ENCODE measurements at regions not wholly inside any gene's neighbourhood (a gene's known extent, or its start where the extent isn't known, plus 50 kb on each side); places are given as distances from the start of the nearest gene placed in this dataset.

DNA sequence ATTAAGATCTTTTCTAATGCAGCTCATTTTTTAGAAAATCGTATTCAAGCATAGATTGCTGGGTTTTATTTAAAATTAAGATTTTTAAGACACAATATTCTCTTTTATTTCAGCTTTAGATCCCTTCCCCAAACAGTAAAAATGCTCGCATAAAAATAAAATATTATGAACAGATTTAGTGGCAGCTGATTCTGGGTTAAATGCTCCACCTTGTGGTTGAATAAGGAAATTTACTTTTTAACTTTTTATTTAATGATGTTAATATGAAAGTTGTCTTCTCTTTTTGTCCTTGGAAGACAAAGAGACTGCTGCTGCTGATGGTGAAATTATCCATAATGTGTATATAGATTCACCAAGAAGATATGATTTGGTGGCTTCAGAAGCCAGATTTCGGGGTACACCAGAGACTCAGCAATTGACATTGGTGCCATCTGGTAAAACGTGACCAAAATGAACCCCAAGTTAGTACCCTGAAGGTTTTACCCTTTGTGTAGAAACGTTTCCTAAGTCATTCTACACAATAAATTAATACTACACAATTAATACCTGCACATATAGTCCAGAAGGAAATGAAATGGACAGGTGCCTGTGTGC is 128.0 kb downstream of the ADAMTS1 start:
- Mint-ChIP-seq H3K4me1 (peaks cover 2% of the 10 kb centered on the region), H3K27me3 (peaks cover 28% of the 10 kb centered on the region), H3K27ac (no peak overlapping the region), H3K4me3 (no peak overlapping the region), H3K36me3 (ENCODE audit: low read depth) (no peaks in the 10 kb centered on the region)
- ATAC-seq (no peak), DNase-seq (no peak)
- no peaks in the 10 kb centered on the region for H3K9me3 ChIP-seq (ENCODE audit: control insufficient read depth, low read length, poor library complexity, severe bottlenecking)

DNA sequence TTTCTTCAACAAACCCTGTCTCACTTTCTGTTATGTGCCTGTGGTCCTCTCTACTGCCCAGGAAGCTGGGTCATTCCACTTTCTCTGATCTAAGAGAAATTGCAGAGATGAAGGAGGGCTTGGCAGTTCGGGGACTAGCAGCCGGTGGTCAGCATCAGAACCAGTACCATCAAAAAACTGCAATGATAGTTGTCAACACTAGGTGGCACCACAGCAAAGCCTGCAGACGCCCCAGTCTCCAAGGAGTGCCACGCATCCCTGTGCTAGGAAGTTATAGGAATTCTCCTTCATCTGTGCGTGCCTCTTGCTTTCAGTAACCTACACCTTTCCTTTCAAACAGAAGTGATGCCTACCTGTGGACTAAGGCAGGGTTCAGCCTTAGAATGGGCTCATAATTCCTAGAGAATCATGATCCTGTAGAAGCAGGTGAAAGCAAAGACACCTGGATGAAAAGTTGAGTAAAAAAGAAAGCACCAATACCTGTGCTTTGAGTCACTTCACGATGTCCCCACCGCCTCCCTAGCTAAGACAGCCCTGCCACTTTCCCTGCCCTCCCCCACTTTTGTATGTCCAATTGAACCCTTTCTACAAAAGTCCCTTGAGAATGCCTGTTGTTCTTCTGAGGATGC is 129.2 kb downstream of the ADAMTS1 start:
- H3K4me3 Mint-ChIP-seq: no peak overlapping the region
- H3K27ac Mint-ChIP-seq: no peak overlapping the region
- ATAC-seq (peak; percentile 36), DNase-seq (no peak)
- peaks cover 2% of the 10 kb centered on the region for H3K4me1 Mint-ChIP-seq
- H3K27me3 Mint-ChIP-seq: peaks cover 31% of the 10 kb centered on the region
- H3K9me3 ChIP-seq (ENCODE audit: control insufficient read depth, low read length, poor library complexity, severe bottlenecking): no peaks in the 10 kb centered on the region
- no peaks in the 10 kb centered on the region for H3K36me3 Mint-ChIP-seq (ENCODE audit: low read depth)

DNA sequence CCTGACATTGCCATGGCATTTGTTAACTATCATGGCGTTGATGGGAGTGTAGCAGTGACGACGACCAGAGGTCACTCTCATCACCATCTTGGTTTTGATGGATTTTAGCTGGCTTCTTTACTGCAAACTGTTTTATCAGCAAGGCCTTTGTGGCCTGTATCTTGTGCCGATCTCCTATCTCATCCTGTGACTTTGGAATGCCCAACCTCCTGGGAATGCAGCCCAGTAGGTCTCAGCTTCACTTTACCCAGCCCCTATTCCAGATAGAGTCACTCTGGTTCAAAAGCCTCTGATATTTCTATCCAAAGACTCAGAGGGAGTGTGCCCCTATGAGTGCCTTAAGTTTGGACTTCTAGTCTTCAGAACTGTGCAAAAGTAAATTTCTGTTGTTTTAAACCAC is 130.1 kb downstream of the ADAMTS1 start:
- H3K9me3 ChIP-seq (ENCODE audit: control insufficient read depth, low read length, poor library complexity, severe bottlenecking): no peaks in the 10 kb centered on the region
- Mint-ChIP-seq H3K27ac (no peak overlapping the region), H3K4me1 (no peaks in the 10 kb centered on the region), H3K36me3 (ENCODE audit: low read depth) (no peaks in the 10 kb centered on the region), H3K27me3 (peaks cover 28% of the 10 kb centered on the region), H3K4me3 (no peak overlapping the region)
- DNase-seq (no peak), ATAC-seq (no peak)

DNA sequence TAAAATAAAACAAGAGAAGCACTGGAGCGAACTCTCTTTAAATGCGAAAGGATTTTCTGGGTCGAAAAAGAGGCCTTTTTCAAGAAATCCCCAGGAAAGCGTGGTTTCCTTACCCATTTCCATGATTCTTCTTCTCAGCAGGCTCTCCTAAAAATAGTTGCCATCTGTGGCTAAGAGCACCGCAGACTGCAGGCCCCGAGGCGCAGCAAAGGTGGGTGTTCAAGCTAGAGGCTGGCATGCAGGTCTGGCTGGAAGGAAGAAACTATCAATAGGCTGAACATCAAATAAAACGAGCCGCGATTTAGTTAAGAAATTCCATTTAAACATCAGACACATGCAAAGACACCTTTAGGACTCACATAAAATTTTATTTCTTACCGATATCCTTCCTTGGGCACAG is 135.1 kb downstream of the ADAMTS1 start:
- peaks cover 2% of the 10 kb centered on the region for H3K4me1 Mint-ChIP-seq
- H3K27me3 Mint-ChIP-seq: peaks cover 17% of the 10 kb centered on the region
- DNase-seq: no peak
- H3K27ac Mint-ChIP-seq: no peak overlapping the region
- no peaks in the 10 kb centered on the region for H3K9me3 ChIP-seq (ENCODE audit: control insufficient read depth, low read length, poor library complexity, severe bottlenecking)
- no peak for ATAC-seq
- no peak overlapping the region for H3K4me3 Mint-ChIP-seq
- no peaks in the 10 kb centered on the region for H3K36me3 Mint-ChIP-seq (ENCODE audit: low read depth)

DNA sequence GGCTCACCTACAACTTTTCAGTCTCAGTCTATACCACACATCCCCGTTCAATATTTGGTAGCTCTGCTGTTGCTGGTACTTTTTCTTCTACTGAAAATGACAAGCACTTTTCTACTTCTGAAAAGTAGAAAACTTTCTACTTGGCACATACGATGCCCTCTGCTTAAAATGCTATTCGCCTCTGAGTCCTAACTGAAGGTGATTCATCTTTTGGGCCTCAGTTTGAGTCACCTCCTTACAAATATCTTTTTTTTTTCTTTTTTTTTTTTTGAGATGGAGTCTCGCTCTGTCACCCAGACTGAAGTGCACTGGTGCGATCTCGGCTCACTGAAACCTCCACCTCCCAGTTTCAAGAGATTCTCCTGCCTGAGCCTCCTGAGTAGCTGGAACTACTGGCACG is 136.0 kb upstream of the CYYR1 start:
- no peaks in the 10 kb centered on the region for H3K36me3 Mint-ChIP-seq (ENCODE audit: low read depth)
- ATAC-seq (no peak), DNase-seq (no peak)
- H3K9me3 ChIP-seq (ENCODE audit: control insufficient read depth, low read length, poor library complexity, severe bottlenecking): no peaks in the 10 kb centered on the region
- H3K27me3 Mint-ChIP-seq: peaks cover 8% of the 10 kb centered on the region
- peaks cover 2% of the 10 kb centered on the region for H3K4me1 Mint-ChIP-seq
- no peak overlapping the region for H3K4me3 Mint-ChIP-seq
- no peak overlapping the region for H3K27ac Mint-ChIP-seq

DNA sequence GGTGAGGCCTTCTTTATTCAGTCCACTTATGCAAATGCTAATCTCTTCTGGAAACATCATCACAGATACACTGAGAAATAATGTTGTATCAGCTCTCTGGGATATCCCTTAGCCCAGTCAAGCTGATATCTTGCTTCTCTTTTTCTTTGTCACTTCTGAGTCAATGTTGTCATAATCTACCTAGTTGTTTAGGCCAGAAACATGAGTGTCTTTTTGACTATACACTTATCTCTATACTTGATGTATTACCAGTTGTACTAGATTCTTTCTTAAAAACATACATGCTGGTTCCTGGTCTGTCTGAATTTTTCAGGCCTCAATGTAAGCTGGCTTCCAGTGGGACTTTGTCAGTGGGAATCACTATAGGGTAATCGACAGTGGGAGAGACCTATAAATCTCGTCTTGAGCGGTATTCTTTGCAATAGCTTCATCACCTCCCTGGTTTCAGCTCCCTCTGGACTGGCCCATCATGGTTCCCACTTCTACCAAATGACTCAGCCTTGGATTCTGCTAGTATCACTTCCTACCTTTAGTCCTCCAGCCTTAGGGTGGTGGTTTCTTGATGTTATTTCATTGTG is 135.2 kb upstream of the CYYR1 start:
- peaks cover 2% of the 10 kb centered on the region for H3K4me1 Mint-ChIP-seq
- H3K4me3 Mint-ChIP-seq: no peak overlapping the region
- DNase-seq (no peak), ATAC-seq (no peak)
- no peaks in the 10 kb centered on the region for H3K36me3 Mint-ChIP-seq (ENCODE audit: low read depth)
- no peak overlapping the region for H3K27ac Mint-ChIP-seq
- peaks cover 6% of the 10 kb centered on the region for H3K27me3 Mint-ChIP-seq
- no peaks in the 10 kb centered on the region for H3K9me3 ChIP-seq (ENCODE audit: control insufficient read depth, low read length, poor library complexity, severe bottlenecking)

DNA sequence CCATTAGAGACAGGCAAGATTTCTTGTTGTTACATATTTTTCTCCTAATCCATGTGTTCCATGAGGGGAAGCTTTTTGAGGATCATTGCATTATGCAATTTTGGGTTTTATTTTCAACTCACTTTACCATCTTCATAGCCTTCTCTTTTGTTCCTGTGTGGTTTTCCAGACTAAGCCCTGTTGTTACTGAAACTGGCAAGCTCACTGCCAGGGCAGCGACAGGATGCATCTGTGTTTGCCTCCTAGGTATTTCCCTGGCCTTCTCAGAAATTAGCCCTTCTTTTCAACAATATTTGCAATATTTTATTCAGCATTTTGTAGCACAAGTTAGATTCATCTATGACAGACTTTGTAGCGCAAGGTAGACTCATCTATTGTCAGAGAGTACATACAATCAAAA is 134.2 kb upstream of the CYYR1 start:
- H3K4me1 Mint-ChIP-seq: peaks cover 2% of the 10 kb centered on the region
- H3K27me3 Mint-ChIP-seq: peaks cover 12% of the 10 kb centered on the region
- H3K9me3 ChIP-seq (ENCODE audit: control insufficient read depth, low read length, poor library complexity, severe bottlenecking): peaks cover 2% of the 10 kb centered on the region
- DNase-seq (no peak), ATAC-seq (no peak)
- no peaks in the 10 kb centered on the region for H3K36me3 Mint-ChIP-seq (ENCODE audit: low read depth)
- no peak overlapping the region for H3K27ac Mint-ChIP-seq
- H3K4me3 Mint-ChIP-seq: no peak overlapping the region

DNA sequence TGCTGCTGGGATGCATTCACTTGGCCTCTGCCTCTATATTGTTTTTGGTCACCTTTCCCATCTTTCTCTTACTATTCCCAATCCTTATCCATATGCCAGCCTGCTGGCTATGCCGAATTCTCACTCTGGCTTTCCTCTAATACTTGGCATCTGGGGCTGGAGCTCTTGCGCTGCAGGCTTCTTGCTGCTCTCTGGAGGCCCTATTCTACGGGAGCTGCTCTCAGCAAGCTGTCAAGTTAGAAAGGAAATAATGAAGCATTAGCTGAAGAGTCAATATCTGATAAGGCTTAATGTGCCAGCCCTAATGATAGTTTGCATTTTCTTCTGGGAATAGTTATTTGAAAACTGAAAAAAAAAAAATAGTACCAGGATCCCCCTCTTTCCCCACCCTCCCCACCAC is 125.3 kb upstream of the CYYR1 start:
- Mint-ChIP-seq H3K4me3 (no peak overlapping the region), H3K36me3 (ENCODE audit: low read depth) (peaks cover 2% of the 10 kb centered on the region), H3K27ac (no peak overlapping the region), H3K4me1 (no peaks in the 10 kb centered on the region), H3K27me3 (peaks cover 22% of the 10 kb centered on the region)
- ATAC-seq (no peak), DNase-seq (no peak)
- H3K9me3 ChIP-seq (ENCODE audit: control insufficient read depth, low read length, poor library complexity, severe bottlenecking): peaks cover 2% of the 10 kb centered on the region

DNA sequence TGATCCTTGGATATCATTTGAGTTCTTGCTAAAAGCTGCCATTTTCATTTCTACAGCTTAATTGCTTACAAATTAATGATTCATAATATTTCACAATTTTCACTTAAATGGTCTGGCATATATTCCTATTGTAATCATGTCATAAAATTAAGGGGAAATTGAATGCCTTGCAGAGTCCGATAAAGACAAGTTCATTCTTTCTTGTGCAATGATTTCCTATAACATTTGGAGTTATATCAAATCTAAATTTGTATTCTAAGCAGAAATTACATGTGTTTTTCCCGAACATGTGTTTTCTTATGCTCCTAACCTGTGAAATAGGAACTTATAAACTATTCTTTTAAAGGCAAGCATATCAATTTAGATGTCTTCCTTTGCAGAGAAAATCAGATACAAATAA is 118.3 kb upstream of the CYYR1 start:
- Mint-ChIP-seq H3K4me1 (no peaks in the 10 kb centered on the region), H3K27ac (no peak overlapping the region)
- no peak for ATAC-seq

DNA sequence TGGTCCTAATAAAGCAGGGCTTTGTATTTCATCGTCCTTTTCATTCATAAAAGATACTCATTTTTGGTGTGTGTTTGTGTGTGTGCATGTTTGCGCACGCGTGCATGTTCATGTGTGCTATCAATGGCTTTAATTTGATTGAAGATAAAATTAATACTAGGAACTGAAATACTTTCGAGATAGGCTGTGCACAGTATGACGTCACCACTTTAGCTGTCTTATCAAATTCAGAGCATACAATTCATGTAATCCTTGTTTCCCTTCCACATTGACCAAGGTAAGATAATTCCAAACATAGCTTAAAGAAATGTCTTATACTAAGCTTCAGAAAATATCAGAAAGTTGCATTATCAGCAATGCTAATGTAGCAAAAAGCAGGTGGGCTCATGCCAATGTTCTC is 113.6 kb upstream of the CYYR1 start:
- ATAC-seq: no peak
- H3K36me3 Mint-ChIP-seq (ENCODE audit: low read depth): no peaks in the 10 kb centered on the region
- no peak overlapping the region for H3K27ac Mint-ChIP-seq
- H3K4me3 Mint-ChIP-seq: no peak overlapping the region
- no peak for DNase-seq
- no peaks in the 10 kb centered on the region for H3K4me1 Mint-ChIP-seq
- peaks cover 1% of the 10 kb centered on the region for H3K9me3 ChIP-seq (ENCODE audit: control insufficient read depth, low read length, poor library complexity, severe bottlenecking)
- no peaks in the 10 kb centered on the region for H3K27me3 Mint-ChIP-seq

More for the DNA sequence above, 118.3 kb upstream of the CYYR1 start:
- H3K27me3 Mint-ChIP-seq: peaks cover 12% of the 10 kb centered on the region
- H3K9me3 ChIP-seq (ENCODE audit: control insufficient read depth, low read length, poor library complexity, severe bottlenecking): peaks cover 2% of the 10 kb centered on the region
- H3K36me3 Mint-ChIP-seq (ENCODE audit: low read depth): no peaks in the 10 kb centered on the region
- DNase-seq: no peak
- no peak overlapping the region for H3K4me3 Mint-ChIP-seq

DNA sequence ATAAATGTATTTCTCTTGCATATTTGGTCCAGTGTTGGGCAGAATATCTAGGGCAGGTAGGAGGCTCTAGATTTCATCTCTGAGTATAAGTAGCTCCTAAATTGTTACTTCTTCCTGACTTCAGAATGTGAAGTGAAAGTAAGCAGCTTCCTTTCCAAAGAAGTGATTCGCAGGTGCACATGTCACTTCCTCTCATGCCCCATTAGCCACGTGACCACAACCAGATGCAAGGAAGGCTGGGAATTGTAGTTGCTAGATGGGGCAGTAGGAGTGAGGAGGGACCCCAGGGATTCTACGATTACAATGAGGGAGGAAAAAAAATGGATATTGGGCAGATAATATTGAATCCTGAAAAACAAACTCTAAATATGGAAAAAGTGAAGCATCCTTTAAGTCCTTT is 113.2 kb upstream of the CYYR1 start:
- H3K27ac Mint-ChIP-seq: no peak overlapping the region
- peak; percentile 61 for ATAC-seq
- no peaks in the 10 kb centered on the region for H3K27me3 Mint-ChIP-seq
- no peaks in the 10 kb centered on the region for H3K9me3 ChIP-seq (ENCODE audit: control insufficient read depth, low read length, poor library complexity, severe bottlenecking)
- DNase-seq: no peak
- H3K4me3 Mint-ChIP-seq: no peak overlapping the region
- H3K36me3 Mint-ChIP-seq (ENCODE audit: low read depth): no peaks in the 10 kb centered on the region
- no peaks in the 10 kb centered on the region for H3K4me1 Mint-ChIP-seq

DNA sequence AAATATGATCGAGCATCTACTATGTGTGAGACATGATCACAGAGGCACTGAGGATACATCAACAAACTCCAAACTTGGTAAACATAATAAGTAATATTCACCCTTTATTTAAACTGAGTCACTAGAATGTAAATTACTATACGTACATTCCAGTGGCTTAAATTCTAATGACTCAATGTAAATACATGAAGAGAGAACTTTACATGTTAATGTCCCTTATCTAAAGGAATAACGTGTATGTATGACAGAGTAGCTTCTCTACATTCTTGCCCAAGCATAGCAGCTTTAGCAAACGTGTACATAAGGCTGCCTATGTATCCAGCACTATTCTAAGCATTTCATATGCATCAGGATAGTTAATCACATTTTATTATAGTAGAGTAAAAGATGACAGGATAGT is 111.8 kb upstream of the CYYR1 start:
- Mint-ChIP-seq H3K4me3 (no peak overlapping the region), H3K27me3 (no peaks in the 10 kb centered on the region), H3K36me3 (ENCODE audit: low read depth) (no peaks in the 10 kb centered on the region), H3K27ac (no peak overlapping the region), H3K4me1 (no peaks in the 10 kb centered on the region)
- H3K9me3 ChIP-seq (ENCODE audit: control insufficient read depth, low read length, poor library complexity, severe bottlenecking): no peaks in the 10 kb centered on the region
- ATAC-seq: no peak
- no peak for DNase-seq

DNA sequence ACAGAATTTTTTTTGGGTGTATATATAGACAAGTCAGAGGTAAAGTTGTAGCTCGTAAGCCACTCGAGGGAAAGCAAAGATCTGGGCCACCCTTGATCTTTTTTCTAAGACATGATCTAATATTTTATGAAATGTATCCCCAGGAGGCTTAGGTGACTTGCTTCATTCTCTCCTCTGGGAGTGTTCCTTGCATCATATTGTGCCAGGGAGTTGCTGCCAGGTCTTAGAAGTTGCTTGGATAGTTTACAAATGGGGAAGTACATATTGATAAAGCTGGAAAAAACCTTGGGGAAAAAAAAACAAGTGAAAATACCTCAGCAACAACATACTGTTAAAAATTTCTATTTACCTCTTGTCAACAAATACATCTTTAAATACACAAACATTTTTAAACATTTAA is 110.9 kb upstream of the CYYR1 start:
- ATAC-seq: no peak
- Mint-ChIP-seq H3K27ac (no peak overlapping the region), H3K27me3 (no peaks in the 10 kb centered on the region), H3K4me1 (no peaks in the 10 kb centered on the region), H3K4me3 (no peak overlapping the region), H3K36me3 (ENCODE audit: low read depth) (no peaks in the 10 kb centered on the region)
- no peaks in the 10 kb centered on the region for H3K9me3 ChIP-seq (ENCODE audit: control insufficient read depth, low read length, poor library complexity, severe bottlenecking)
- DNase-seq: no peak

DNA sequence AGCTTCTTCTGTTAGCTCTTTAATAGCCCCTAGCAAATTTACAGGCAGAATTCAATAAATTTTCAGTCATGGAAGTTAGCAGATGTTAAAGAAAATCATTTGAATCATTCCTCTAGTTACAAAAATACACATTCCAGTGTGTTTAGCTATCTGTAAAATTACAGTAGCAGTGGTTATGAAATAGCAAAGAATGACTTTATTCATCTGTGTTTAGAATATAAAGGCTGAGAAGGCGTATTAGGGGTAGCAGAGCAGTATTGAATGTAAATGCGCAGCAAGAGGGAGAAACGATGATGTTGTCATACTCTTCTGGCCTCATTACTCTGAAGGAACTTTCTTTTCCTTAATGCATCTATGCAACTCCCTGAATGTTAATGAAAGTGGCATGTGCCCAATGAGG is 106.2 kb upstream of the CYYR1 start:
- no peak for ATAC-seq
- Mint-ChIP-seq H3K4me3 (no peak overlapping the region), H3K27me3 (no peaks in the 10 kb centered on the region), H3K4me1 (no peaks in the 10 kb centered on the region), H3K36me3 (ENCODE audit: low read depth) (no peaks in the 10 kb centered on the region), H3K27ac (no peak overlapping the region)
- DNase-seq: no peak
- H3K9me3 ChIP-seq (ENCODE audit: control insufficient read depth, low read length, poor library complexity, severe bottlenecking): no peaks in the 10 kb centered on the region

Measured in T-helper 17 cell (primary cell).